MCF 10A (cell line): ENCODE measurements at regions not wholly inside any gene's neighbourhood (a gene's known extent, or its start where the extent isn't known, plus 50 kb on each side); places are given as distances from the start of the nearest gene placed in this dataset.

Source experiments
- BruUV-seq: library from RNA; stranded (reverse); fragments of 400-500 nt; replicated peaks from 2 replicates; lab custom pipeline; 2021; lab: Mats Ljungman, UMichigan
- CTCF ChIA-PET: fragments of 300-600 bp; sonication (Branson Sonifier 250); formaldehyde crosslinking; extraction: SDS; loops from one replicate; lab custom pipeline; 2021; ENCODE audit warnings: antibody characterized with exemption, inconsistent platforms; lab: Yijun Ruan, JAX
- POLR2A ChIA-PET: fragments of 300-600, 350-650 bp; sonication (Branson Sonifier 250); formaldehyde crosslinking; extraction: SDS; loops from one replicate; lab custom pipeline; 2020; ENCODE audit warnings: antibody characterized with exemption, inconsistent platforms; lab: Yijun Ruan, JAX
- DNase-seq: peaks from one replicate; pipeline ENCODE4 v3.0.0-alpha.2; 2018; ENCODE audit not compliant: unreplicated experiment
- H3K27ac Mint-ChIP-seq: one replicate; pipeline ENCODE4 v1.8.0; 2022; ENCODE audit warnings: mild to moderate bottlenecking, low read depth, mixed read lengths; ENCODE audit not compliant: unreplicated experiment
- H3K27me3 Mint-ChIP-seq: one replicate; pipeline ENCODE4 v1.8.0; 2022; ENCODE audit warnings: mixed read lengths; ENCODE audit not compliant: insufficient read depth, unreplicated experiment
- H3K36me3 Mint-ChIP-seq: one replicate; pipeline ENCODE4 v1.8.0; 2022; ENCODE audit warnings: mild to moderate bottlenecking, moderate library complexity, mixed read lengths; ENCODE audit not compliant: insufficient read depth, unreplicated experiment
- H3K4me1 Mint-ChIP-seq: one replicate; pipeline ENCODE4 v1.8.0; 2022; ENCODE audit warnings: mixed read lengths; ENCODE audit not compliant: insufficient read depth, unreplicated experiment
- H3K4me3 Mint-ChIP-seq: one replicate; pipeline ENCODE4 v1.8.0; 2022; ENCODE audit warnings: mild to moderate bottlenecking, moderate library complexity, mixed read lengths; ENCODE audit not compliant: unreplicated experiment
- H3K9me3 Mint-ChIP-seq: one replicate; pipeline ENCODE4 v1.8.0; 2022; ENCODE audit warnings: mixed read lengths; ENCODE audit not compliant: unreplicated experiment
- intact Hi-C: fragments of 100-400 bp; cut with micrococcal nuclease; formaldehyde crosslinking; loops from 2 replicates; pipeline ENCODE4 v1.14.1; 2022
- TF ChIP-seq, protein P1 (sequence below): fragments of 200-600 bp; IDR thresholded peaks from one replicate; pipeline ENCODE4 v1.8.0; 2022; ENCODE audit warnings: antibody characterized with exemption, mild to moderate bottlenecking; ENCODE audit not compliant: unreplicated experiment

DNA sequence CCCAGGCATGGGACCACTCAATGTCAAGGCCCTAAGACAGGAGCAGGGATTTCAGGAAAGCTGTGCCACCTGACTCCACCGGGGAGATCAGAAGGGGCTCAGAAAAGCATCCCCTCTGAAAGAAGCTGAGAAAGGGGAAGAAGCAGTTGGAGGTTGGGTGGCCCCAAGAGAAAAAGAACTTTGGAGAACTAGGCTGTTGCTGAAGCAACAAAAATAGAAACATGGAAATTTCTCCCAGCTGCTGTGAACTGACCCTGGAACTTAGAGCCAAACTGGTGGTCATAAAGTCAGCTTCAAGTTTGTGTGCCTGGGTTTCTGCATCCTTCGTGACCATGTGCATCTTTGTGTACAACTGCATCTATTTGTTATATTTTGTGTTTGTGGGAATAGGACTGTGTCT lies 534.5 kb downstream of the MAFB start:
- H3K27me3 Mint-ChIP-seq, result peaks cover 13% of the 10 kb centered on the region
- POLR2A ChIA-PET, result no interaction called here

DNA sequence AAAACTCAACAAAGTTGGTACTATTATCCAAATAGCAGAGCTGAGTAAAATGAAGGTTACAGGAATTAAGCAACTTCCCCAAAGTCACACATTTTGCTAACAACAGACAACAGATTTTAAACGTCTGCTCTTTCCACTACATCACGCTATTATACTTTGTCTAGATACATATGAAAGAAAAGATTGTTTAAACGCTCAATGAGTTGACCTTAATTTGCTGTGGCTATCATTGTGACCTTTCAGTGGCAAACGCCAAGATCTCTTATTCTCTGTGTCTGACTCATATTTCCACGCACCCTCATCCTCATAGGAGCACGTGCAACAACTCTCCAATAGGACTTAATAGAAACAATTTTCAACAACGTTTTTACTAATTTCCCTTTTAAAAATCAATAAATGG lies 540.1 kb downstream of the MAFB start:
- CTCF ChIA-PET, result no interaction called here
- no TSS peak for BruUV-seq
- no peaks in the 10 kb centered on the region for H3K9me3 Mint-ChIP-seq
- POLR2A ChIA-PET, result no interaction called here
- H3K36me3 Mint-ChIP-seq, result no peaks in the 10 kb centered on the region
- no peak for DNase-seq
- H3K4me1 Mint-ChIP-seq, result no peaks in the 10 kb centered on the region
- intact Hi-C loops, result no loop called here
- H3K27me3 Mint-ChIP-seq, result peaks cover 60% of the 10 kb centered on the region
- H3K4me3 Mint-ChIP-seq, result no peak overlapping the region
- no peak overlapping the region for H3K27ac Mint-ChIP-seq
- TF ChIP-seq, protein P1, sequence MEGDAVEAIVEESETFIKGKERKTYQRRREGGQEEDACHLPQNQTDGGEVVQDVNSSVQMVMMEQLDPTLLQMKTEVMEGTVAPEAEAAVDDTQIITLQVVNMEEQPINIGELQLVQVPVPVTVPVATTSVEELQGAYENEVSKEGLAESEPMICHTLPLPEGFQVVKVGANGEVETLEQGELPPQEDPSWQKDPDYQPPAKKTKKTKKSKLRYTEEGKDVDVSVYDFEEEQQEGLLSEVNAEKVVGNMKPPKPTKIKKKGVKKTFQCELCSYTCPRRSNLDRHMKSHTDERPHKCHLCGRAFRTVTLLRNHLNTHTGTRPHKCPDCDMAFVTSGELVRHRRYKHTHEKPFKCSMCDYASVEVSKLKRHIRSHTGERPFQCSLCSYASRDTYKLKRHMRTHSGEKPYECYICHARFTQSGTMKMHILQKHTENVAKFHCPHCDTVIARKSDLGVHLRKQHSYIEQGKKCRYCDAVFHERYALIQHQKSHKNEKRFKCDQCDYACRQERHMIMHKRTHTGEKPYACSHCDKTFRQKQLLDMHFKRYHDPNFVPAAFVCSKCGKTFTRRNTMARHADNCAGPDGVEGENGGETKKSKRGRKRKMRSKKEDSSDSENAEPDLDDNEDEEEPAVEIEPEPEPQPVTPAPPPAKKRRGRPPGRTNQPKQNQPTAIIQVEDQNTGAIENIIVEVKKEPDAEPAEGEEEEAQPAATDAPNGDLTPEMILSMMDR, result no peak

More for the DNA sequence above, 534.5 kb downstream of the MAFB start:
- DNase-seq, result no peak
- H3K4me1 Mint-ChIP-seq, result no peaks in the 10 kb centered on the region
- H3K9me3 Mint-ChIP-seq, result no peaks in the 10 kb centered on the region
- H3K27ac Mint-ChIP-seq, result no peak overlapping the region
- CTCF ChIA-PET, result interaction anchor here (0.6 kb wide), 1 partner anchor 28 kb away, joined by 3 read pairs; no protein-coding TSS in a partner anchor
- intact Hi-C loops, result no loop called here
- no TSS peak for BruUV-seq
- H3K4me3 Mint-ChIP-seq, result no peak overlapping the region
- H3K36me3 Mint-ChIP-seq, result no peaks in the 10 kb centered on the region
- TF ChIP-seq, protein P1, result no peak

DNA sequence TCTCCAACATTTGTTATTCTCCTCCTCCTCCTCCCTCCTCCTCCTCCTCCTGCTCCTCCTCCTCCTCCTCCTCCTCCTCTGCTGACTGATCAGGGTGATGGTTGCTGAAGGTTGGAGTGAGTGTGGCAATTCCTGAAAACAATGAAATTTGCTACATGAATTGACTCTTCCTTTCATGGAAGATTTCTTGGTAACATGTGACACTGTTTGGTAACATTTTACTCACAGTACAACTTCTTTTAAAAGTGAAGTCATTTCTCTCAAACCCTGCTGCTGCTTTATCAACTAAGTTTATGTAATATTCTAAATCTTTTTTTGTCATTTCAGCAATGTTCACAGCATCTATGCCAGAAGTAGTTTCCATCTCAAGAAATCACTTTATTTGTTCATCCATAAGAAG lies 543.0 kb downstream of the MAFB start:
- POLR2A ChIA-PET, result no interaction called here
- TF ChIP-seq, protein P1, result no peak
- Mint-ChIP-seq H3K4me1 (no peaks in the 10 kb centered on the region), H3K9me3 (no peaks in the 10 kb centered on the region), H3K4me3 (no peak overlapping the region), H3K27me3 (peaks cover 56% of the 10 kb centered on the region), H3K36me3 (no peaks in the 10 kb centered on the region), H3K27ac (no peak overlapping the region)
- BruUV-seq, result no TSS peak
- CTCF ChIA-PET, result interaction anchor here (0.6 to 4.0 kb wide), 2 partner anchors 14 to 817 kb away, joined by 3 to 19 read pairs; no protein-coding TSS in a partner anchor
- no peak for DNase-seq
- intact Hi-C loops, result no loop called here

DNA sequence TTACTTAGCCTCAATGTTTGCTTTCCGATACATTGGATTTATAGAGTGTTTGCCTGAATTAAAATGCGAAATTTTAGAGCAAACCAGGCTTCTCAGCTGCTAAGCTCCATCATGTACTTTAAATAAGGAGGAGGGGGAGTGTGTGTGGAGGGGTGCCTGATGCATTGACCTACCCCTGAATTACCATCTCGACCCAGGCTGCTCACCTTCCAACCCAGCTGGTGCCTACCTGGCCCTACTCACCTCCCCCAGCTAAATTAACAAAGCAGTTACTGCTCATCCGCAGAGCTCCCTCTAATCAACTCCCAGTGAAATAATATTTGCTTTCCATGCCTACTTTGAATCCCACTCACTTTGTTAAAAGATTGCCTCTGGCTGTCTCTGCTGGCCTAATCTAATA lies 544.5 kb downstream of the MAFB start:
- CTCF ChIA-PET, result interaction anchor here (0.5 to 4.0 kb wide), 2 partner anchors 15 to 567 kb away, joined by 3 to 19 read pairs; no protein-coding TSS in a partner anchor
- H3K27ac Mint-ChIP-seq, result no peak overlapping the region
- H3K27me3 Mint-ChIP-seq, result peaks cover 70% of the 10 kb centered on the region
- no peaks in the 10 kb centered on the region for H3K9me3 Mint-ChIP-seq
- no peak for DNase-seq
- TF ChIP-seq, protein P1, result no peak
- POLR2A ChIA-PET, result no interaction called here
- H3K4me1 Mint-ChIP-seq, result no peaks in the 10 kb centered on the region
- no TSS peak for BruUV-seq
- intact Hi-C loops, result no loop called here
- no peaks in the 10 kb centered on the region for H3K36me3 Mint-ChIP-seq
- no peak overlapping the region for H3K4me3 Mint-ChIP-seq
